HG02852 (cell line): ENCODE measurements at regions not wholly inside any gene's neighbourhood (a gene's known extent, or its start where the extent isn't known, plus 50 kb on each side); places are given as distances from the start of the nearest gene placed in this dataset.

Experiments
- ATAC-seq: cut with Tn5 transposase; IDR thresholded peaks from one replicate; pipeline ENCODE4 v1.9.1; 2021; ENCODE audit warnings: mild to moderate bottlenecking, moderate library complexity; ENCODE audit not compliant: unreplicated experiment

DNA sequence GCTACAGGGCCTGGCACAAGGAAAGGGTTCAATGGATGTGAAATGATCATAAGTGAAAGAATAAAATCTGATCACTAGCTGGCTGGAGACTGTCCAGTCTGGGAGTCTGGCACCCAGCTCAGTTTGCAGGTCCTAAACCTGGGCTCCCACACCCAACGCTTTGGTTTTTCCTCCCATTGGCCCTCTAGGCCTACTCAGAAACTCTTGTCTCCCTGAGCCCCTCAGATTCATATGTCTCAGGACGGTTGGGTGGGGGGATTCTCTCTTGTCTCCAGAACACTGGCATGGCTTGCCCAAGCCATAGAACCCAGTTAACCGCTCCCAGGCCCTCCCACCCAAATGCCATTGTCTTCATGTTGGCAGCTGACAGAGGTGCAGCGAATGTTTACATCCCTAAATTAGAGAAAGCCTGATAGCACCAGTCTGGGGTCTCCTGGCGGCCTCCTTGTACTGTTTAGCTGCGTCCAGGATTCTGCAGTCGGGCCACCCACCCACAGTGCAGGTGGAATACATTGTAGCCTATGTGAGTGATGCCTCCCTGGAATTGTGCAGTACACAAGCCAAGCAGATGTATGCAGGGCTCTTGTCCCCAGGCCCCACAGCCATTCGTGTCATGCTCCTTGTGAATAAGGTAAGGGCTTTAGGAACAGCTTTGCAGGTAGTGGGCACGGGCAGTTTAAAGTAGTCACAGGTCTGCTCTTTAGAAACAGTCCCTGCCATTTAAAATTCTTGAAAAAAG lies 266.3 kb downstream of the XXYLT1 start:
- ATAC-seq = no peak

DNA sequence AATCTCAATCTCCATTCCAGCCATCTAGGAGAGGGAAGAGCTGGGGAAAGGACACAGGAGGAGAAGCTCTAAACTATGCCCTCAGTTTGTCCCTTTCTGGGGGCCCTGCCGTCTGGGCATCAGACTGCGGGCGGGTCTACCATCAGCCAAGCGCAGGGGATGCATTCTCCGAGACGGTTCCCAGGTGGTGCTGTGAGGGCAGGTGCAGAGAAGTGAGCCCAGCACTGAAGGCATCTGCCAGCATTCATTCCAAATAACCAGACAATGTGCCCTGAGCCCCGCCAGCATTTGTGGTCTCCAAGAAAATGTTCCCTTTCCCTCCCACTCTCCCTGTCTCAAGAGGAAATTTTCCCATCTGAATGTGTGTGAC lies 265.7 kb downstream of the XXYLT1 start:
- ATAC-seq = no peak

DNA sequence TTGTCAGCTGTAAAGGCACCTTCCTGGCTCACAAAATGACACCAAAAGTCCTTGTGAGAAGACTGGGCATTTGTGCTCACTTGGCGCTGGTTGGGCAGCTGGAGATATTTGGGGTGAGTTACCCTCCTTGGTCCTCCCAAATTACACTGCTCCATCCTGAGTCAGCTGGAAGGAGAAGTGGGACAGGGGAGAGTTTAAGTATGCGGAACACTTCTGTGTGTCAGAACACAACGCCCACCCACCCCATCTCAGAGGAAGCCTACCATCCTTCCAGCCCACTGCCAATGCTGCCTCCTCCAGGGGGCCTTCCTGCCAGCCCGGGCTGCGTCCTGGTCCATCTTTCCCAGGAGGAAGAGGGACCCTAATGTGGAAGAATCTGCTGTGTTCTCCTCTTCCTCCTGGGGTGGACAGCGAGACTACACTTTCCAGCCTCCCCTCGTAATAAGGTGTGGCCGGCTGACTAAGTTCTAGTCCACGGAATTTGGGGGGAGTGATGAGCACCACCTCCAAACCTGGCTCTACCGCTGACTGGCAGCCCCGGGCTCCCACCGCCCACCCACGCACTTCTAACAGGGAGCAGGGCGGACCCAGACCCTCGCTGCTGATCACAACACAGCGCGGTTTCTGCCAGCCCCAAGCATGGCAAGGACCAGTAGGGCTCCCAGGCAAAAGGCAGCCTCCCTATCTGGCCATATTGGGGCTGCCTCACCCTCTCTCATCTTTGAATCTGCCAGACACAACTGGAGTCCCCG lies 265.0 kb downstream of the XXYLT1 start:
- ATAC-seq = no peak

DNA sequence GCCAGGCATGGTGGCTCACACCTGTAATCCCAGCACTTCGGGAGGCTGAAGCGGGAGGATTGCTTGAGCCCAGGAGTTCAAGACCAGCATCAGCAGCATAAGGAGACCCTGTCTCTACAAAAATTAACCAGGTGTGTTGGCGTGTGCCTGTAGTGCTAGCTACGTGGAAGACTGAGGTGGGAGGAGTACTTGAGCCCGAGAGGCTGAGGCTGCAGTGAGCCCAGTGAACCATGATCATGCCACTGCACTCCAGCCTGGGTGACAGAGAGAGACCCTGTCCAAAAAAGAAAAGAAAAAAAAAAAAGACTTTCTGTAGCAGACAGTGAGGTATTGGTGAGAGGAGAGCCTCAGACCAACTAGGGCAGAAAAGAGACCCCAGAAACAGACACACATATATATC lies 263.8 kb downstream of the XXYLT1 start:
- ATAC-seq = no peak

GRCh38 chr3:195007766-195008165 lies 263.2 kb downstream of the XXYLT1 start:
- no peak for ATAC-seq

GRCh38 chr3:195008816-195009215 lies 262.1 kb downstream of the XXYLT1 start:
- no peak for ATAC-seq

- no peak for ATAC-seq
Measured at GRCh38 chr3:195009616-195010015, 261.3 kb downstream of the XXYLT1 start.

- ATAC-seq = no peak
Measured at GRCh38 chr3:195010551-195011100, 260.3 kb downstream of the XXYLT1 start.

DNA sequence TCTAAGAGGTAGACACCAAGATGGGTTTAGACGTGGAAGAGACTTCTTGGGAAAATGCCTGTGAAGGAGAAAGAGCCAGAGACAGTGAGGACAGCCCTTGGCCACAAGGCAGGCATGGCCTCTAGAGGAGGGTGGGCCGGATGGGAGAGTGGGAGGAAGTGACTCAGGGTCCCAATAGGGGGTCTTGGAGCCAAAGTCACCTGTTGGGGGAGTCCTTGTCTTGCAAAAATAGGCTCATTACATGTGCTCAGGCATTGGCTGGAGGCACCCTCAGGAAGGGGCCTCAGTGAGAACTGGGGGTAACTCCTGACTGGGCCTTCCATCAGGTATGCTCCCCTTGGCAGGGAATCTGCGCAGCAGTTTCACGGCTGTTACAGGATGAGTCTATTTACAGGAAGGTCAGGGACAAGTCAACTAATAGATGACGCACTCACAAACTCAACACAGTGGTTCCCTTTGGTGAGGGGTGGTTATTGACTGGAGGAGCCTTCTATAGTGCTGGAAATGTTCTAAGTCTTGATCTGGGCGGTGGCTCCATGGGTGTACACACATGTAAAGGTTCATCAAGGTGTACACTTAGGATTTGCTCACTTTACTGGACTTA lies 259.6 kb downstream of the XXYLT1 start:
- no peak for ATAC-seq

GRCh38 chr3:195012100-195012499 lies 258.9 kb downstream of the XXYLT1 start:
- ATAC-seq = no peak

GRCh38 chr3:195012571-195012970 lies 258.4 kb downstream of the XXYLT1 start:
- ATAC-seq = no peak

- ATAC-seq = no peak
Measured at GRCh38 chr3:195013411-195014361, 257.3 kb downstream of the XXYLT1 start.

GRCh38 chr3:195015021-195015420 lies 255.9 kb downstream of the XXYLT1 start:
- ATAC-seq = no peak

- ATAC-seq = no peak
Measured at GRCh38 chr3:195017151-195017550, 253.8 kb downstream of the XXYLT1 start.
